Urinary bladder (tissue), 3 donors: ENCODE measurements at regions not wholly inside any gene's neighbourhood (a gene's known extent, or its start where the extent isn't known, plus 50 kb on each side); places are given as distances from the start of the nearest gene placed in this dataset.

Experiments
- DNase-seq: peaks from one replicate; pipeline ENCODE4 v3.0.0-alpha.2; 2015; ENCODE audit errors: extremely low spot score
- H3K27ac ChIP-seq: one replicate; pipeline ENCODE4 v1.5.1; 2013; ENCODE audit warnings: low read depth, mild to moderate bottlenecking, moderate library complexity
- H3K36me3 ChIP-seq: one replicate; pipeline ENCODE4 v1.6.1; 2013; ENCODE audit warnings: mild to moderate bottlenecking, moderate library complexity; ENCODE audit not compliant: insufficient read depth
- H3K4me1 ChIP-seq: one replicate; pipeline ENCODE4 v1.6.1; 2013; ENCODE audit warnings: mild to moderate bottlenecking, moderate library complexity; ENCODE audit not compliant: insufficient read depth
- H3K4me3 ChIP-seq: one replicate; pipeline ENCODE4 v1.5.1; 2013; ENCODE audit warnings: low read depth, low read length
- WGBS: extraction: QIAGEN DNeasy Blood & Tissue Kit; methylation state at CpG from one replicate; pipeline ENCODE4 v1.1.7; 2013; 5-methylcytosine and 5-hydroxymethylcytosine counted together
- donor health status: healthy with polysubstance abuse.
- donor health status: healthy.

DNA sequence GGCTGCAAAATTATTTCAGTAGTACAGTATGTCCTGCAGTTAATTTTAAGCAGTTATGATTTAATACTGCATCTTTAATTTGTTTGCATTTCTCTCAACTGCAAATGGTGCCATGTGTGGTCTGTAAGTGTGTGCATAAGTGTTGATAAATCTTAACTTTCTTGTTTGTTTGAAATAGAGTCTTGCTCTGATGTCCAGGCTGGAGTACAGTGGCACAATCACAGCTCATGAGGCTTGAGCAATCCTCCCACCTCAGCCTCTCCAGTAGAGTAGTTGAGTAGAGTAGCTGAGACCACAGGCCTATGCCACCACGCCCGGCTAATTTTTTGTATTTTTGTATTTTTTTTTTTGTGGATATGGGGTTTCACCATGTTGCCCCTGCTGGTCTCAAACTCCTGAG is 322.5 kb upstream of the NR3C2 start:
- no peaks in the 10 kb centered on the region for H3K36me3 ChIP-seq
- DNase-seq, result no peak
- no peak overlapping the region for H3K27ac ChIP-seq
- no peak overlapping the region for H3K4me3 ChIP-seq
- no peaks in the 10 kb centered on the region for H3K4me1 ChIP-seq
- WGBS, result 48% methylated on average over 2 of the region's 2 CpGs

DNA sequence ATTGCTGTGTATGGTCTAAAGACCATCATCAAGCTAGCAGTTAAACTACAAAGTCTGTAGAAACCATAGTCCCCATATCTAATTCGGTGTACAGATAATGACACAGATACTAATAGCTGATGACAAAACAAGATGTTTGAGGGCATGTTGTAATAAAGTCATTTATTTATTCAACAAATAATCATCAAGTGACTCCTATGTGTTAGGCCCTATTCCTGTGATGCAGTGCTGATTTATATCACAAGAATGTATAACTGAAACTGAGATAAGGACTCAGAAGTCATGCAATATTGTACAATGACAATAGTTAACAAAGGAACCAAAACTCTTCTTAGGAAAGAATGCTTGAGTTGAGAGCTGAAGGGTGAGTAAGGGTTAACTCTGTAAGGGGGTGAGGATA is 315.0 kb upstream of the NR3C2 start:
- H3K27ac ChIP-seq, result no peak overlapping the region

DNA sequence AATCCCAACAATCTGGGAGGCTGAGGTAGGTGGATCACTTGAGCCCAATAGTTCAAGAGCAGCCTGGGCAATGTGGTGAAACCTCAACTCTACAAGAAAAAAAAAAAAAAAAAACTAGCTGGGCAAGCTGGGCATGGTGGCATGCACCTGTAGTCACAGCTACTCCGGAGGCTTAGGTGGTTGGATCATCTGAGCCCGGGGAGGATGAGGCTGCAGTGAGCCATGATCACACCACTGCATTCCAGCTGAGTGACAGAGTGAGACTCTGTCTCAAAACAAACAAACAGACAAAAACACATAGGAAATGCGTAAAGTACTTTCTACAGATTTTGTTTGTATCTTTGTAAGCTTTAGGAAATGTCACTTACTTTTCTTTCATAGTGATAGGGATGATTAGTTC is 307.2 kb upstream of the NR3C2 start:
- no peak for DNase-seq
- 89% methylated on average over 3 of the region's 3 CpGs for WGBS
- Histone ChIP-seq H3K4me3 (no peak overlapping the region), H3K36me3 (no peaks in the 10 kb centered on the region), H3K4me1 (no peaks in the 10 kb centered on the region), H3K27ac (no peak overlapping the region)

More for the DNA sequence above, 315.0 kb upstream of the NR3C2 start:
- 88% methylated on average over 1 of the region's 1 CpG for WGBS
- no peak overlapping the region for H3K4me3 ChIP-seq
- no peak for DNase-seq
- no peaks in the 10 kb centered on the region for H3K4me1 ChIP-seq
- no peaks in the 10 kb centered on the region for H3K36me3 ChIP-seq

GRCh38 chr4:148747721-148748268 is 305.6 kb upstream of the NR3C2 start:
- Histone ChIP-seq H3K36me3 (no peaks in the 10 kb centered on the region), H3K4me1 (no peaks in the 10 kb centered on the region), H3K27ac (no peak overlapping the region), H3K4me3 (no peak overlapping the region)
- no peak for DNase-seq
- 77% methylated on average over 4 of the region's 4 CpGs for WGBS

DNA sequence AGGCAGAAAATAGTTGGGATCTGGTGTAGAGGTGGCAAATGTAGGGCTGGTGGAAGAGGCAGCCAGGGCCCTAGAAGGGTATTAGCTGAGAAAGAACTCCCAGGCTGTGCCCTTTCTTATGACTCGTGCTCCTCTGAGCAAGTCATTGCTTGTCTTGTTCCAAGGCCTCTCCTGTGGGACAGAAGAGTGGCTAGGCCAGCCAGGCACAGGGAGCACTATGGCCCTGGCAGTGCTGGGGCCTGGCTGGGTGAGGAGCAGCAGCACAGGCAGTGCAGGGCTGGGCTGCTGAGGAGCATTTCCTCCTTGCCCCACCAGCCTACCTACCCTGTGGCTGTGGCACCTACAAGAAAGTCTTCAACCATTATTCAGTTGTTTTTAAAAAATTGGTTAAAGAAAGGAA is 298.5 kb upstream of the NR3C2 start:
- Histone ChIP-seq H3K4me3 (no peak overlapping the region), H3K36me3 (no peaks in the 10 kb centered on the region), H3K4me1 (no peaks in the 10 kb centered on the region), H3K27ac (no peak overlapping the region)
- no peak for DNase-seq
- WGBS, result 81% methylated on average over 1 of the region's 1 CpG

DNA sequence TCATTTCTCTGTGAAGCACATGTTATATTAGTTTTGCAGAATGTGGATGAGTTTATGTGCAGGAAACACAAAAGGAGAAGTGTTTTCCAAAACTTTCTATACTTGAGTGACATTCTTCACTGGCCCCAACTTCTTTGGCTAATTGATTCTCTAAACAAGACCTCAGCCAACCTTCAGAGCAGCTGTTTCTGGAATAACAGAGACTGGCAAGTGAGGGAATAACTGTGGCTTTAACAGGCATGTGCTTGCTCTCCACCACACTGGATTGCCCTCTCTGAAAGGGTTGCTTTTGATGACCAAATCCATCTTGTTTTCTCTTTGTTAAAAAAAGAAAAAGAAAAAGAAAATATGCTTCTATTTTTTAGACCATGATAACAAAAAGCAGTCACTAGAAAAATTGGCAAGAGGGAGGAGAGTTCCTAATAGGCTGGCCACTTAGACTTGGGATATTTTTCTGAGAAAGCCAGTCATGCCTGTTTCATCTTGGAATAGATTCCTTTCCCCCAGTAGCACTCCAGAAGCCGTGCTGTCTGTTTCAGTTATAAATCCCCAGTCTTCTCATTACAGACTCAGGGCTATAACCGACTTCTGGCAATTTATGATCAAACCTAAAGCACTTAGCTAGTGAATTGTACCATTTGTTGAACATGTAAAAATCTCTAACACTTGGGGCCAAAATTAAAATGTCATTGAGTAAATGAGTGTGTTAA is 295.0 kb upstream of the NR3C2 start:
- DNase-seq, result no peak
- no peak overlapping the region for H3K27ac ChIP-seq
- 57% methylated on average over 2 of the region's 2 CpGs for WGBS
- H3K4me1 ChIP-seq, result no peaks in the 10 kb centered on the region
- no peaks in the 10 kb centered on the region for H3K36me3 ChIP-seq
- H3K4me3 ChIP-seq, result no peak overlapping the region

DNA sequence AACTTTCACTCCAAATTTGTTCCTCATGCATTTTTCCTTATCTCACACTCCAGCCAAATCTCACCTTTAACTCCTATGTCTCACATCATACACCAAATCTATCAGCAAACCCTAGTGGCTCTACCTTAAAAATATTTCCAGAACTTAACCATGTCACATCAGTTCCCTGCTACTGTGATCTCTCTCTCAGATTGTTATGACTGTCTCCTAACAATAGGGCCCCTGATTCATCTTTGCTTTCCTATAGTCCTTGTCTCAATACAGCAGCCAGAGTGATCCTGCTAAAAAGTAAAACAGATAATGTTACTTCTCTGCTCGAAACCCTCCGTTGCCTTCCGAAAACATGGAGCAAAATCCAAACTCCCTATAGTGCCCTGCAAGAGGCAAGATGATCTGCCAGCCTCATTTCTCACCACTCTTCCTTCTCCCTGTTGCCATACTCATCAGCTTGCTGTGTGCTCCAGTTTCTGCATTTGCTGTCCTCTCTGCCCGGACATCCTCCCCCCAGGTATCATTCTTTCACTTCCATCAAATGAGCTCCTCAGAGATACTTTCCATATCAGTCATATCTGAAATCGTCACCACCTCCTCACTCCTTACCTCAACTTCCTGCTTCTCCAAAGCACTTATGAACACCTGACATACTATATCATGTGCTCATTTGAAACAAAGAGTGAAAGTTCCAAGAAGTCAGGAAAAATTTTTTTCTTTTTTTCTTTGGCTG is 293.4 kb upstream of the NR3C2 start:
- Histone ChIP-seq H3K36me3 (no peaks in the 10 kb centered on the region), H3K27ac (no peak overlapping the region), H3K4me3 (no peak overlapping the region), H3K4me1 (no peaks in the 10 kb centered on the region)
- 94% methylated on average over 5 of the region's 5 CpGs for WGBS
- DNase-seq, result no peak

DNA sequence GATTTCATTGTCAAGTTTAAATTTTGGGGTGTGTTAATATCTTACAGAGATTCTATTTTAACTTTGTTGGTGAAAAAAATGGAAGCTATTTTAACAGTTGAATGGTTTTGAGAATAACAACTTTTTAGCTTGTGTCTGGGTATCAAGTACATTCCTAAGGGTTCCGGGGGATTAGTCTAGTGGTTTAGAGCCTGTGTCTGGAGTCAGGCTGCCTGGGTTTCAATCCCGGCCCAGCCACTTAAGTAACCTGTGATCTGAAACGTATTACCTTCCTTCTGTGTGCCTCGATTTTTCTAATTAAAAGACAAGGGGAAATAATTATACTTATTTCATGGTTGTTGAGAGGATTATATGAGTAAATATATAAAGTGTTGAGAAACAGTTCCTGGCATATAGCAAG is 288.6 kb upstream of the NR3C2 start:
- H3K36me3 ChIP-seq, result no peaks in the 10 kb centered on the region
- H3K4me1 ChIP-seq, result no peaks in the 10 kb centered on the region
- DNase-seq, result no peak
- WGBS, result 58% methylated on average over 4 of the region's 4 CpGs
- no peak overlapping the region for H3K4me3 ChIP-seq
- no peak overlapping the region for H3K27ac ChIP-seq

GRCh38 chr4:148730082-148730640 is 287.9 kb upstream of the NR3C2 start:
- Histone ChIP-seq H3K4me3 (no peak overlapping the region), H3K4me1 (no peaks in the 10 kb centered on the region), H3K36me3 (no peaks in the 10 kb centered on the region), H3K27ac (no peak overlapping the region)
- no peak for DNase-seq
- WGBS, result 20% methylated on average over 1 of the region's 1 CpG

- no peak for DNase-seq
- no peak overlapping the region for H3K4me3 ChIP-seq
- 93% methylated on average over 2 of the region's 2 CpGs for WGBS
- no peaks in the 10 kb centered on the region for H3K4me1 ChIP-seq
- no peaks in the 10 kb centered on the region for H3K36me3 ChIP-seq
- no peak overlapping the region for H3K27ac ChIP-seq
Observed at GRCh38 chr4:148717988-148718387, 275.8 kb upstream of the NR3C2 start.

DNA sequence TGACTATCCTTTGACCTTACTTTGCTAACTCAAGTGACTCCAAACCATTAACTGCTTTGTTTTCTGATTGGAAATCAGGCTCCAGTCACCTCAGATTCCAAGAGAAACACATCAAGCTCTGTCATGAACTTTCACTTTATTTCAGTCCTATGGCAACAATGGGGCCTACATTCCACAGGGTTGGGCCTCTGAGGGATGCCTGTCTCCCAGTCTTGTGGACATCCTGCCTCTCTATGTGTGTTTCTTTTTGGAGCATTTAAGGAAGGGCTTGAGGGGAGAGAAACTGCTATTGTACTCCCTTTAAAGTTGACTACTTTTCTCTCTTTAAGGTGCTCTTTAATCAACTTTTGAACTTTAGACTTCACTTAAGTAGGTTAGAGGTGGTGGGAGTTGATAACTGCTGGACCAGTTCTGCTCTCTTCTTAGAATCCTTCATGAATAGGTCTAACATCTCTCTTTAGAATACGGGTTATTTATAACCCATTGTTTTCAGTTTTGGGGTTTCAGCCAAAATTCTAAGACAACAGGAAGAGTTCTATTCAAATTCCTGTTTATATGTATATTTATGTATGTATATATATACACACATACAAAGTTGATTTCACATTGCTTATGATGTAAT is 274.3 kb upstream of the NR3C2 start:
- 69% methylated on average over 1 of the region's 1 CpG for WGBS
- no peak for DNase-seq
- Histone ChIP-seq H3K4me1 (no peaks in the 10 kb centered on the region), H3K27ac (no peak overlapping the region), H3K36me3 (no peaks in the 10 kb centered on the region), H3K4me3 (no peak overlapping the region)

GRCh38 chr4:148704291-148704690 is 262.1 kb upstream of the NR3C2 start:
- WGBS, result 77% methylated on average over 1 of the region's 1 CpG
- Histone ChIP-seq H3K36me3 (no peaks in the 10 kb centered on the region), H3K4me3 (no peak overlapping the region), H3K4me1 (no peaks in the 10 kb centered on the region), H3K27ac (no peak overlapping the region)
- no peak for DNase-seq

DNA sequence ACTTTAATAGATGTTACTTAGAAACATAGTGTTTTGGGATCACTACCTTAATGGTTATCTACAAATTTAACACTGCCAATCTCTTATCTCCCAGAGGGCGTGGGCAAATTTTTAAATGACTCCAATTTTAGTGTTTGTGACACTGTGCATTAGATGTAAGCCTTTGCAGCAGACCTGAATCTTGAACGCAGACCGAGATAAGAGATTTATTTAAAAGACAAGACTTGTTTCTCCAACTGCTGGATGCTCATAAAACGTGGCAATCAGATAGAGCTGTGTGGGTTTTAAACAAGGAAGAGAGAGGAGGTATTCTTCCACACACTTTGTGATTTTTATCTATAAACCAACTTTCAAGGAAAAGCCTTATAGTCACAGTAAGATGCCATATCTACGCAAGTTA is 252.5 kb upstream of the NR3C2 start:
- WGBS, result 46% methylated on average over 5 of the region's 5 CpGs
- Histone ChIP-seq H3K27ac (no peak overlapping the region), H3K36me3 (no peaks in the 10 kb centered on the region), H3K4me3 (no peak overlapping the region), H3K4me1 (no peaks in the 10 kb centered on the region)
- no peak for DNase-seq
